ENCODE measurements at regions not wholly inside any gene's neighbourhood (a gene's known extent, or its start where the extent isn't known, plus 50 kb on each side); places are given as distances from the start of the nearest gene placed in this dataset.

DNA sequence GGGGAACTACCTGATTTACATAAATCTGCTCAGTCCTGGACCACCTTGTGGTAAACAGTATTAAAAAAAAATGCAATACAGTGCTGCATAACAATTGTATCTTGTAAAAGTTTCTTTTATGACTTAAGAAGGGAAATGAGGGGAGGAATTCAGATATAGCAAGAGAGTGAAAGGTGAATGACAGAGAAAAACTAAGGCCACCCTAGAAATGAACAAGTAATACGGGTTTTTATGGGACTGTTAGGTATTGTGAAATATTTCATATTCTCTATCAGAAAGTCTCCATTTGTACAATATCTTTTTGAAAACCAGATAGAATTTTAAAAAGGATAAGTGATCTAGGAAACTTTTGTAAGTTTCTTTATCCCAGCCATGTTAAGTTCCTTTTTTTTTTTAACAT is 69.7 kb upstream of the NOCT start:
- TF ChIP-seq, protein P1, sequence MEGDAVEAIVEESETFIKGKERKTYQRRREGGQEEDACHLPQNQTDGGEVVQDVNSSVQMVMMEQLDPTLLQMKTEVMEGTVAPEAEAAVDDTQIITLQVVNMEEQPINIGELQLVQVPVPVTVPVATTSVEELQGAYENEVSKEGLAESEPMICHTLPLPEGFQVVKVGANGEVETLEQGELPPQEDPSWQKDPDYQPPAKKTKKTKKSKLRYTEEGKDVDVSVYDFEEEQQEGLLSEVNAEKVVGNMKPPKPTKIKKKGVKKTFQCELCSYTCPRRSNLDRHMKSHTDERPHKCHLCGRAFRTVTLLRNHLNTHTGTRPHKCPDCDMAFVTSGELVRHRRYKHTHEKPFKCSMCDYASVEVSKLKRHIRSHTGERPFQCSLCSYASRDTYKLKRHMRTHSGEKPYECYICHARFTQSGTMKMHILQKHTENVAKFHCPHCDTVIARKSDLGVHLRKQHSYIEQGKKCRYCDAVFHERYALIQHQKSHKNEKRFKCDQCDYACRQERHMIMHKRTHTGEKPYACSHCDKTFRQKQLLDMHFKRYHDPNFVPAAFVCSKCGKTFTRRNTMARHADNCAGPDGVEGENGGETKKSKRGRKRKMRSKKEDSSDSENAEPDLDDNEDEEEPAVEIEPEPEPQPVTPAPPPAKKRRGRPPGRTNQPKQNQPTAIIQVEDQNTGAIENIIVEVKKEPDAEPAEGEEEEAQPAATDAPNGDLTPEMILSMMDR (optimal IDR thresholded peaks at IDR 0.05 in 1 of 3, IDR thresholded peaks at IDR 0.05 in 1 of 3, conservative IDR thresholded peaks at IDR 0.05 in 1 of 3; ENCODE audit: extremely low read depth in 1 of 3, insufficient read depth in 2 of 3, low read length in 3 of 3), result no peak
- no peak for TF ChIP-seq EZH2 (IDR thresholded peaks at IDR 0.05; ENCODE audit: low read length)
